MM.1S (cell line): ENCODE measurements at regions not wholly inside any gene's neighbourhood (a gene's known extent, or its start where the extent isn't known, plus 50 kb on each side); places are given as distances from the start of the nearest gene placed in this dataset.

Experiments
- DNase-seq: peaks from one replicate; pipeline ENCODE4 v3.0.0-alpha.2; 2015
- H2AFZ ChIP-seq: fragments of 300-600 bp; sonication (generic); 2 replicates; pipeline ENCODE4 v1.6.0; 2016; ENCODE audit warnings: antibody characterized with exemption, low read length
- H3F3A ChIP-seq: fragments of 300-600 bp; sonication (generic); 2 replicates; pipeline ENCODE4 v1.6.1; 2016; ENCODE audit warnings: mild to moderate bottlenecking, antibody characterized with exemption, low read length, moderate library complexity, mixed read lengths; ENCODE audit not compliant: insufficient read depth
- H3K27ac ChIP-seq: fragments of 300-600 bp; sonication (generic); 2 replicates; pipeline ENCODE4 v1.5.1; 2016; ENCODE audit warnings: mild to moderate bottlenecking, low read length
- H3K27me3 ChIP-seq: fragments of 300-600 bp; sonication (generic); replicated peaks from 2 replicates; pipeline ENCODE4 v1.6.0; 2016; ENCODE audit warnings: low read length; ENCODE audit not compliant: insufficient read depth
- H3K36me3 ChIP-seq: fragments of 300-600 bp; sonication (generic); replicated peaks from 2 replicates; pipeline ENCODE4 v1.6.1; 2016; ENCODE audit warnings: mild to moderate bottlenecking, low read length, mixed read lengths; ENCODE audit not compliant: insufficient read depth
- H3K4me1 ChIP-seq: fragments of 300-600 bp; sonication (generic); 2 replicates; pipeline ENCODE4 v1.6.1; 2016; ENCODE audit warnings: low read length, mixed read lengths
- H3K4me2 ChIP-seq: fragments of 300-600 bp; sonication (generic); 2 replicates; pipeline ENCODE4 v1.6.0; 2016; ENCODE audit warnings: low read depth, low read length
- H3K4me3 ChIP-seq: fragments of 300-600 bp; sonication (generic); 2 replicates; pipeline ENCODE4 v1.5.1; 2016; ENCODE audit warnings: low read length, mixed read lengths
- H3K79me2 ChIP-seq: fragments of 300-600 bp; sonication (generic); 2 replicates; pipeline ENCODE4 v1.6.1; 2016; ENCODE audit warnings: mixed run types, low read length, mixed read lengths
- H3K9ac ChIP-seq: fragments of 300-600 bp; sonication (generic); 2 replicates; pipeline ENCODE4 v1.6.1; 2016; ENCODE audit warnings: low read length, mixed read lengths
- H3K9me2 ChIP-seq: fragments of 300-600 bp; sonication (generic); replicated peaks from 2 replicates; pipeline ENCODE4 v1.6.1; 2016; ENCODE audit warnings: mild to moderate bottlenecking, low read length, mixed read lengths; ENCODE audit not compliant: insufficient read depth
- H3K9me3 ChIP-seq: fragments of 300-600 bp; sonication (generic); replicated peaks from 2 replicates; pipeline ENCODE4 v1.6.1; 2016; ENCODE audit warnings: mild to moderate bottlenecking, low read length, mixed read lengths; ENCODE audit not compliant: insufficient read depth
- H4K20me1 ChIP-seq: fragments of 300-600 bp; sonication (generic); 2 replicates; pipeline ENCODE4 v1.6.1; 2016; ENCODE audit warnings: mild to moderate bottlenecking, low read length, moderate library complexity, mixed read lengths; ENCODE audit not compliant: insufficient read depth
- EZH2 ChIP-seq: fragments of 300-600 bp; sonication (generic); optimal IDR thresholded peaks from 2 replicates; pipeline ENCODE3; 2017; ENCODE audit warnings: low read depth, mild to moderate bottlenecking, antibody characterized with exemption, low read length, mixed read lengths
- EZH2phosphoT487 ChIP-seq: fragments of 300-600 bp; sonication (generic); IDR thresholded peaks from 2 replicates; pipeline ENCODE4 v1.6.1; 2018; ENCODE audit warnings: antibody characterized with exemption, low read length
- TF ChIP-seq, protein P1 (sequence below): fragments of 300-600 bp; sonication (generic); IDR thresholded peaks from 2 replicates; pipeline ENCODE4 v1.5.1; 2016; ENCODE audit warnings: antibody characterized with exemption, low read length, mixed read lengths

DNA sequence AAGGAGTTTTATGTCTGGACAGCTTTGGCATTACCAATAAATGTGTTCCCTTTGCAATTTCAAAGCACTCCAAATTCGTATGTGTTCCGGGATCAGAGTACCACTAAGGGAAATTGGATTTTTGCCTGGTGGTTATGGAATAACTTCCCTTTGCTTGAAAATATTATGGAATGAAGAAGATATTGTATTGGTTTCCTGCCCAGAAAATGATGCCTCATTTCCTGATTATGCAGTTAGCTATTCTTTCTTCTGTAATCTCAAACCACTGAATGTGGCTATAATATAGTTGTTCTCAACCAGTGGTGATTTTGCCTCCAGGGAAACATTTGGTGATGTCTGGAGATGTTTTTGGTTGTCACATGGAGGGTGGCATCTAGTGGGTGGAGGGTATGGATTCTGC lies 142.9 kb downstream of the PCDH7 start:
- Histone ChIP-seq H3K27ac (no peak overlapping the region), H3F3A (no peaks in the 10 kb centered on the region), H3K9ac (no peak overlapping the region), H3K4me1 (peaks cover 14% of the 10 kb centered on the region; the same call in 1 of the 2 replicates), H3K36me3 (no peaks in the 10 kb centered on the region), H3K9me2 (no peaks in the 10 kb centered on the region), H3K9me3 (no peaks in the 10 kb centered on the region), H3K4me2 (no peak overlapping the region), H2AFZ (no peak overlapping the region), H4K20me1 (no peaks in the 10 kb centered on the region), H3K79me2 (no peaks in the 10 kb centered on the region), H3K4me3 (no peak overlapping the region), H3K27me3 (no peaks in the 10 kb centered on the region)
- TF ChIP-seq, protein P1, sequence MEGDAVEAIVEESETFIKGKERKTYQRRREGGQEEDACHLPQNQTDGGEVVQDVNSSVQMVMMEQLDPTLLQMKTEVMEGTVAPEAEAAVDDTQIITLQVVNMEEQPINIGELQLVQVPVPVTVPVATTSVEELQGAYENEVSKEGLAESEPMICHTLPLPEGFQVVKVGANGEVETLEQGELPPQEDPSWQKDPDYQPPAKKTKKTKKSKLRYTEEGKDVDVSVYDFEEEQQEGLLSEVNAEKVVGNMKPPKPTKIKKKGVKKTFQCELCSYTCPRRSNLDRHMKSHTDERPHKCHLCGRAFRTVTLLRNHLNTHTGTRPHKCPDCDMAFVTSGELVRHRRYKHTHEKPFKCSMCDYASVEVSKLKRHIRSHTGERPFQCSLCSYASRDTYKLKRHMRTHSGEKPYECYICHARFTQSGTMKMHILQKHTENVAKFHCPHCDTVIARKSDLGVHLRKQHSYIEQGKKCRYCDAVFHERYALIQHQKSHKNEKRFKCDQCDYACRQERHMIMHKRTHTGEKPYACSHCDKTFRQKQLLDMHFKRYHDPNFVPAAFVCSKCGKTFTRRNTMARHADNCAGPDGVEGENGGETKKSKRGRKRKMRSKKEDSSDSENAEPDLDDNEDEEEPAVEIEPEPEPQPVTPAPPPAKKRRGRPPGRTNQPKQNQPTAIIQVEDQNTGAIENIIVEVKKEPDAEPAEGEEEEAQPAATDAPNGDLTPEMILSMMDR, result no peak
- no peak for TF ChIP-seq EZH2phosphoT487
- no peak for TF ChIP-seq EZH2
- no peak for DNase-seq

DNA sequence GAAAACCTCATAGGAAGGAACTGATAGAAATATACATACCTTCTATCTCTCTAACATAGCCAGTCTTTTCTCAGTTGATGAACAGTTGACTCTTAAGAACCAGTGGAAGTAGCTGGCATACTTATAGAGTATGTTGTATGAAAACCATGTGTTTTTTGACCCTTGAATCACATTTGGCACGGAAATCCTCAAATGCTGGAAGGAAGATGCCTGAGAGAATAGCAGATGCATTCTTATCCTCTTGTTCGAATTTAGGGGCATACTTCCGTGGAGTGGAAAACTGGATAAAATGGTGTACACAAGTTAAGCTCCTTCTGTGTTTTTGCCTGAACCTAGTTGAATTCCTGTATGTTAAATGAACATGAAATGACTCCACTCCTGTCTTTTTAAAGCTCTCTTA lies 145.5 kb downstream of the PCDH7 start:
- H3K4me3 ChIP-seq, result no peak overlapping the region
- no peaks in the 10 kb centered on the region for H3F3A ChIP-seq
- no peaks in the 10 kb centered on the region for H3K27me3 ChIP-seq
- DNase-seq, result no peak
- no peak overlapping the region for H2AFZ ChIP-seq
- TF ChIP-seq EZH2, result no peak
- no peak for TF ChIP-seq EZH2phosphoT487
- TF ChIP-seq, protein P1, result no peak
- H3K79me2 ChIP-seq, result no peaks in the 10 kb centered on the region
- H3K27ac ChIP-seq, result no peak overlapping the region
- no peaks in the 10 kb centered on the region for H3K9me2 ChIP-seq
- H3K4me1 ChIP-seq, result peaks cover 17% of the 10 kb centered on the region
- H3K36me3 ChIP-seq, result no peaks in the 10 kb centered on the region
- H3K4me2 ChIP-seq, result no peak overlapping the region
- H3K9me3 ChIP-seq, result no peaks in the 10 kb centered on the region
- no peaks in the 10 kb centered on the region for H4K20me1 ChIP-seq
- H3K9ac ChIP-seq, result no peak overlapping the region

DNA sequence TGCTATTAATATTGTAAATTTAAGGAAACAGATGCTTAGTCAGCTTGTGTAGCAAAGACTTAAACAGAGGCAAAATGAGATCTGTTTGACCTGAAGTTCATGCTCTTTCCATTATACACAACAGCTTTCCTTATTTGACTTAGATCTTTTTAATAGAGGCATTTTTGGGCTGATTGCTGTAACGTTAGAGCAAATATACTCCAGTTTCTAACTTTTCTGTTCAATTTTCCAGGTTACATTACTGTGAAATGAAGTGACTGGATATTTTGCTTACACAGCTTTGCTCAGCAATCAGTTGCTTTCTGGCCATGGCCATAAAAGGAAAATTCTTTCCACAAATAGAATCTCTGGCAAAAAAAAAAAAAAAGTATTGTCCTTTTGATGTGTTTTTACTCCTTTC lies 146.2 kb downstream of the PCDH7 start:
- Histone ChIP-seq H4K20me1 (no peaks in the 10 kb centered on the region), H3K9me2 (no peaks in the 10 kb centered on the region), H3K9ac (no peak overlapping the region), H3K36me3 (no peaks in the 10 kb centered on the region), H3K27ac (peak overlapping the region; percentile 3; the same call in 1 of the 2 replicates), H3K27me3 (no peaks in the 10 kb centered on the region), H3K4me3 (peak overlapping the region; percentile 17; the same call in 1 of the 2 replicates), H2AFZ (peak overlapping the region; percentile 10), H3K79me2 (no peaks in the 10 kb centered on the region), H3K9me3 (no peaks in the 10 kb centered on the region), H3K4me1 (peaks cover 23% of the 10 kb centered on the region), H3F3A (no peaks in the 10 kb centered on the region), H3K4me2 (peak overlapping the region; percentile 55)
- no peak for DNase-seq
- TF ChIP-seq, protein P1, result no peak
- TF ChIP-seq EZH2 (no peak), EZH2phosphoT487 (no peak)
